ENCODE measurements at regions not wholly inside any gene's neighbourhood (a gene's known extent, or its start where the extent isn't known, plus 50 kb on each side); places are given as distances from the start of the nearest gene placed in this dataset.
"Not testable (repeated sequence)": the region's sequence is repeated elsewhere in the genome, so short reads cannot be mapped to it uniquely, and the experiment has no call there.

GRCh38 chr5:158446761-158447160, 587.8 kb upstream of the CLINT1 start:
- not testable (repeated sequence) for DNase-seq (ENCODE audit: low spot score)

- not testable (repeated sequence) for DNase-seq (ENCODE audit: low spot score)
Measured at GRCh38 chr5:158439204-158439603, 580.3 kb upstream of the CLINT1 start.

GRCh38 chr5:158436271-158437065, 577.5 kb upstream of the CLINT1 start:
- DNase-seq (ENCODE audit: low spot score) = no peak

- DNase-seq (ENCODE audit: low spot score) = no peak
Measured at GRCh38 chr5:158435161-158435616, 576.2 kb upstream of the CLINT1 start.

- DNase-seq (ENCODE audit: low spot score) = no peak
Measured at GRCh38 chr5:158434749-158435148, 575.8 kb upstream of the CLINT1 start.

- DNase-seq (ENCODE audit: low spot score) = no peak
Measured at GRCh38 chr5:158433634-158434033, 574.7 kb upstream of the CLINT1 start.

- DNase-seq (ENCODE audit: low spot score) = no peak
Measured at GRCh38 chr5:158431369-158432029, 572.6 kb upstream of the CLINT1 start.

- DNase-seq (ENCODE audit: low spot score) = no peak
Measured at GRCh38 chr5:158430798-158431167, 571.8 kb upstream of the CLINT1 start.

- DNase-seq (ENCODE audit: low spot score) = no peak
Measured at GRCh38 chr5:158430166-158430797, 571.3 kb upstream of the CLINT1 start.

GRCh38 chr5:158429564-158429963, 570.6 kb upstream of the CLINT1 start:
- DNase-seq (ENCODE audit: low spot score) = no peak

GRCh38 chr5:158423623-158424200, 564.8 kb upstream of the CLINT1 start:
- no peak for DNase-seq (ENCODE audit: low spot score)

GRCh38 chr5:158422653-158423515, 563.9 kb upstream of the CLINT1 start:
- no peak for DNase-seq (ENCODE audit: low spot score)

- no peak for DNase-seq (ENCODE audit: low spot score)
Measured at GRCh38 chr5:158421319-158421718, 562.4 kb upstream of the CLINT1 start.

GRCh38 chr5:158419186-158419585, 560.2 kb upstream of the CLINT1 start:
- no peak for DNase-seq (ENCODE audit: low spot score)

GRCh38 chr5:158414780-158415179, 555.8 kb upstream of the CLINT1 start:
- peak; percentile 1 for DNase-seq (ENCODE audit: low spot score)

- no peak for DNase-seq (ENCODE audit: low spot score)
Measured at GRCh38 chr5:158414333-158414762, 555.4 kb upstream of the CLINT1 start.

- no peak for DNase-seq (ENCODE audit: low spot score)
Measured at GRCh38 chr5:158413122-158413680, 554.3 kb upstream of the CLINT1 start.

- no peak for DNase-seq (ENCODE audit: low spot score)
Measured at GRCh38 chr5:158410976-158411375, 552.0 kb upstream of the CLINT1 start.

GRCh38 chr5:158409507-158409906, 550.6 kb upstream of the CLINT1 start:
- DNase-seq (ENCODE audit: low spot score) = no peak

- no peak for DNase-seq (ENCODE audit: low spot score)
Measured at GRCh38 chr5:158407824-158408195, 548.9 kb upstream of the CLINT1 start.
